NCI-H345 (cell line): ENCODE measurements at regions not wholly inside any gene's neighbourhood (a gene's known extent, or its start where the extent isn't known, plus 50 kb on each side); places are given as distances from the start of the nearest gene placed in this dataset.
"Not testable (repeated sequence)": the region's sequence is repeated elsewhere in the genome, so short reads cannot be mapped to it uniquely, and the experiment has no call there.

Experiments
- DNase-seq: peaks from one replicate; lab custom pipeline; 2025; lab: John Stamatoyannopoulos, UW

DNA sequence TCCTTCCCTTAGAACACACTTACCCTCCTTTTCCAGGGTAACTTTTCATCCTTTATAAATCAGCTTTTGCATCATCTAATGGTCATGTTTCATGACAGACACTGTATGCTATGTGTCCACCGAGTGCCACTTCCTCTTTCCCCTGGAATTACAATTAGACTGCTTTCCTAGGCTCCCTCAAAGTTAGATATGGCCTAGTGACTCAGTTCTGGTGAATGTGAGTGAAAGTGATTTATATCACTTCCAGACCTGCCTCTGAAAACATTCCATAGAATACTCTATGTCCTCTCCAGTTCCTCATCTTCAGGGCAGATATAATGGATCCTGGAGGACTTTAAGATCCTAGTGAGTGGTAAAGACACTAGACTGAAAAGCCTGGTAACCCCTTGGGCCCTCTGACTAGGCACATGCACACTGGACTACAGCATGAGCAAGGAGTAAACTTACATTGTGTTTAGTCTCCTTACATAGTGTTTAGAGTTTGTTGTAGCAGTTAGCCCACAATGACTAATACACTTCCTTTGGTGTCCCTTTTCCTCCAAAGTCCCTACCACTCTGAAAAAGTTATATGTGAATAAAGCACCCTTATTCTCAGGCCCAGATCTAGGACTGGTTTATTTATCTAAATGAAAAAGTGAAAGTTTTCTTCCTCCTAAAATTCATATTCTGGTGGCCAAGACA lies 59.3 kb downstream of the GPR88 start:
- no peak for DNase-seq

DNA sequence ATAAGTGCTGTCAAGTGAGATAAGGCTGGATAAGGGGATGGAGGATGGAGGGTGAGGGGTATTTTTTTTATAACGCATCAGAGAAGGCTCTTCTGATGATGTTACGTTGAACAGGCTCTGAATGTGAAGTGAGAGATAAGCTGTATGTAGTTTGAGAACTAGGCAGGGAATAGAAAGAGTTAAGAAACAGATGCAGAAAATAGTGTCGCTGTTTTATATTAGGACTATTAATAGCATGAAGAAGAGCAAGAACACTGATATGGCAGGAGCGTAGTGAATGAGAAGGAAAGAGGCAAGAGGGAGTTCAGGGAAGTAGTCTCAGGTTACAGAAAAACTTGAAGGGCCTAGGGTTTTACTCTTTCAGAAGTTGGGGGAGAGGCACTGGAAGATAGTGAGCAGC lies 59.8 kb downstream of the GPR88 start:
- DNase-seq = no peak

DNA sequence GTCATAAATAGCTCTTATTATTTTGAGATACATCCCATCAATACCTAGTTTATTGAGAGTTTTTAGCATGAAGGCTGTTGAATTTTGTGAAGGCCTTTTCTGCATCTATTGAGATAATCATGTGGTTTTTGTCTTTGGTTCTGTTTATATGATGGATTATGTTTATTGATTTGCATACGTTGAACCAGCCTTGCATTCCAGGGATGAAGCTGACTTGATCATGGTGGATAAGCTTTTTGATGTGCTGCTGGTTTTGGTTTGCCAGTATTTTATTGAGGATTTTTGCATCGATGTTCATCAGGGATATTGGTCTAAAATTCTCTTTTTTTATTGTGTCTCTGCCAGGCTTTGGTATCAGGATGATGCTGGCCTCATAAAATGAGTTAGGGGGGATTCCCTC lies 62.4 kb downstream of the GPR88 start:
- DNase-seq = not testable (repeated sequence)

DNA sequence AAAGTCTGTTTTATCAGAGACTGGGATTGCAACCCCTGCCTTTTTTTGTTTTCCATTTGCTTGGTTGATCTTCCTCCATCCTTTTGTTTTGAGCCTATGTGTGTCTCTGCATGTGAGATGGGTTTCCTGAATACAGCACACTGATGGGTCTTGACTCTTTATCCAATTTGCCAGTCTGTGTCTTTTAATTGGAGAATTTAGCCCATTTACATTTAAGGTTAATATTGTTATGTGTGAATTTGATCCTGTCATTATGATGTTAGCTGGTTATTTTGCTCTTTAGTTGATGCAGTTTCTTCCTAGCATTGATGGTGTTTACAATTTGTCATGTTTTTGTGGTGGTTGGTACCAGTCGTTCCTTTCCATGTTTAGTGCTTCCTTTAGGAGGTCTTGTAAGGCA lies 64.1 kb downstream of the GPR88 start:
- DNase-seq = not testable (repeated sequence)

DNA sequence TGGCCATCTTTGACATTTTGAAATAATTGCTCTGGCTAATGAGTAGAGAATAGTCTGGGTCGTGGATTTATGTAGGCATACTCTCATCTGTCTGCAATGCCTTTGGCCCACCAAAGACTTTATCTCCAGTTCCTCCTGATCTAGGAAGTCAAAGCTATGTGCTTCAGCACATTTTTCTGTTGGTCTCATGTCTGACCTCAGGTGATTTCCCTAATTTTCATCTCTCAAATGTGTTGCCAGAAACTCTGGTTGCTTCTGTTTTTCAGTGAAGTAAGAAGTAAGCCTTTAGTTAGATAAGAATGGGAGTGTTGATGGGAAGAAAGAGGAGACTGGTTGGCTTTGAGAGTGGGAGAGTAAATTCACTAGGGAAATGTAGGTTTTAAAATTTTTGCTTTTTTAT lies 66.4 kb downstream of the GPR88 start:
- DNase-seq = no peak

DNA sequence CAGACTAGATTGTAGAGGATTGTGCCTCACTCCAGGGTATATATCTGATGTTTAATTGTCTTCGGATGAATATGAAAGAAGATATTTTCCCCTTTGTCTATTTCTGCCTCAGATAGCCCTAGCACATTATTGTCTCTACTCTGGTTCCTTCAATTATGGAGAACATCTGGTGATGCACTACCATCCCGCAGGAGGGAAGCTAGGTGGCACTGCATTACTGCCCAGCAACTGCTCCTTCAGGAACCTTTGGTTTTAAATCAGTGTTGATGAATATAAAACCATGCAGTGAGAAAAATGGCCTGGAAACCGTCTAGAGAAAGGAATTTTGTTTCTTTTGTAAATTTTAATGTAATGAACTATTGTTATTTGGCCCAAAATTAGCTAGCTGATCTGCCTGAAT lies 68.5 kb downstream of the GPR88 start:
- DNase-seq = peak; percentile 13

DNA sequence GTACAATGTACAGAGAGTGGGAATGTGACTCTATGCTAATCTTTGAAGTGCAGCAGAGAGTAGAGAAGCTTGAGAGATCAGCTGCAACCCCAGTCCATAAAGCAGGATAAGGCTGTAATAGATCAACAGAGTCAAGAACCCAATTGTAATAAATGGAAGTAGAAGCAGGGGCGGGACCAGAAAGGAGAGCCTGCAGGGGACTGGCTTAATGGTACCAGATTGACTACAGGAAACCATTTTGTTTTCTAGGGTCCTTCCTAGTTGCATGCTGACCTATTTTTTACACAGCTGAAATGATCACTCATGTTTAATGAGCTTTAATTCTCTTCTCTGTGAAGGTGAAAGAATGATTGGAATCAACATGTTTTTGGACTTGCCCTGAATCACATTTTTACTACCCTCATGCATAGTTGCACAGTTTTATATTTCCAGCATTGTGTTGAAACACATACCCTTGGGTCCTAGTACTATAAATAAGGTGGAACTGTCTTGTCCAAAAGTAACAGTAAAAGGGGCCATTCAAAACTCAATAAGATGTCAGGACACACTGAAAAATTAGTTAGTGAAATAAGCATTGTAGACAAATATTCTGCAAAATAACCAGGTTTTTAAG lies 69.8 kb downstream of the GPR88 start:
- no peak for DNase-seq

DNA sequence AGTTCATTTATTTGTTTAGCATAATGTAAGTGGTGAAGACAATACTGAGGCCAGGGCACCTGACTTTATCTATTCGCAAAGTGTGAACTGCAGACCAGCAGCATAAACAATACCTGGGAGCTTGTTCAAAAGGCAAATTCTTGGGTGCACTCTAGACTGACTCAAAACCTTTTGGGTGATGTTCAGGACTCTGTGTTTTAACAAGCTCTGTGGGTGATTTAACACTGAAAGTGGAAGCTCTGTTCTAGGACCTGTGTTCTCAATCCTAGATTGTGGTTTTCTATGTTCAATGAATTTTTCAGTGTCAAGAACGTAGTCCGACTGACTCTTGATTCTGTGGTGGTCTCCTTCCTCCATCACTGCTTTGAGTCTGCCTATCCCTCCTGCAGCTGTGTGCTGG lies 71.9 kb downstream of the GPR88 start:
- no peak for DNase-seq

DNA sequence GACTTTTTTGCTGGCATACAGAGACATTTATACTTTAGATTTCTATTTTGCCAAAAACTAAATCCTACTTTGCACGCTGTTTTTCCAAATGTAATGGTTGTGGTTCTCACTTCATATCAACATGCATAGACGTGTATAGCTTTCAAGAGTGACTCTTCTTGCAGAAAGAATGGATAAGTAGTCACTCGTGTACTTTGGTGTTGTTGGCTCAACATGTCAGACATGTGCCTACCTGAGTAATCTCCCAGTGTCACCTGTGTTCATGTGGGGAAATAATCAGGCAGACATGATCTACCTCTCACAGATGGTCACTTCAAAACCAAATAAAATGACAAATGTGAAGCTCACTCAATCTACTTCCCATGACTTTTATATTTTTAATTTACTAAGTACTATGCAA lies 73.1 kb downstream of the GPR88 start:
- no peak for DNase-seq

DNA sequence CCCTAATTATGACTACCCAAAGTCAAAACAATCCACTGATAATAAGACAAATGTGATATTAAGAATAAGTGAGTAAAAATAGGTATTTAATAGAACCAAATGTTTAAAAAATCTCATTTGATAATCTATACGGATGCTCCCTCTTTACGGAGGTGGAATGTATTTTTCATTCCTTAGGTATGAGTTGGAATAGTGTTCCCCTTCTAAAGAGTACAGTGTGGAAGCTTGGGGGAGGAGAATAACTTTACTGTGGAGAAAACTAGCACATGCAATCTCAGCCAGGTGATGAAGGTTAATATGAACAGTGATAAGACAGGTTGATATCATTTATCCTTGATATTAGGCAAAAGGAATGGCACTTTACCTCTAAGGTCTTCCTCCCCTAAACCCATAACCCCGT lies 74.6 kb downstream of the GPR88 start:
- no peak for DNase-seq

DNA sequence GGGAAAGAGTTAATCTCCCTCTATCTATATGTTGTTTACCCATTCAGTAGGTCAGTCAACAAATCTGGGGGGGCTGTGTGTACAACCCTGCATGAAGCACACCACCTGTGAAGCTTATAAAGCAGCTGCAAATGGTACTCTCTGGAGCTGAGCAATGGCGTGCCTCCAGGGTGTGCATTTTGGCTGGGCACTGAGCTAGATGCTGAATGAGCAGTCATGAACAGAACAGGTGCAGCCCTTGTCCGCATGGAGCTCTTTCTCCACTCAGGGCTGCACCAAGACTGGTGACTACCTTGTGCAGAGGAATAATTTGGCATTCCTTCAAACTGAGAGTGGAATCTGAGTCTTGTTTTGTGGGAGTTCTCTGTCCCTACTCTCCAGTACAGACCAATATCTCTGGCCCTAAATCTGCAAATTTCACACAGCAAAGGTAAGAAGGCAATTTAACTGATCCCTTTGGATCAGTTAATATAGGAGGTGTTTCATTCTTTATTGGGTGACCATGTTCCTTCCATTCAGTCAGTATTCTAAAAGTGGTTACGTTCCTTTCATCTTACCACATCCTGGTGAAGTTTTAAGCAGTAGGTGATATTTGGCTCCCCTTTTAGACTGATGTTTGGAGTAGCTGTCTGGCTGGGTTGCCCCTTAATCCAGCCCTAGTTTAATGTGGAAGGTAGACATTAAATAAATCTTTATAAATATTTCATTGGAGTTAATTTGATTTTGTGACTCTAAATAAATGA lies 76.0 kb downstream of the GPR88 start:
- DNase-seq = no peak

DNA sequence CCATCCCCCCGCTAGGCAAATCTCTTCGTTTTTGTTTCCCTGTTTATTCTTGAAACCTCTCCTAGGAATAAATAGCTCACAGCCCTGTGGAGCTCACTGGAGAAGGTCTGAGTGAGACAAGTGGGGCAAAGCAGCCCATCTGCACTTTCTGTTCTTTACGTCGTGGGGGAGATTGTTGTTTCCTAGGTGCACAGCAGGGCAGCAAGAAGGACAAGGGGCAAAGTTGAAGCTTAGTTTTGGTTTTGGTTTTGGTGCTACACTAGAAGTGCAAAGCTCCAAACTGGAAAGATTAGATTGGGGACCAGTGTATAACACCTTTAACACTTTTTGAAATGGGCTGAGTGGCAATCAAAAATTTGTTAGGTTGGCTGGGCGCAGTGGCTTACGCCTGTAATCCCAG lies 76.6 kb downstream of the GPR88 start:
- no peak for DNase-seq

DNA sequence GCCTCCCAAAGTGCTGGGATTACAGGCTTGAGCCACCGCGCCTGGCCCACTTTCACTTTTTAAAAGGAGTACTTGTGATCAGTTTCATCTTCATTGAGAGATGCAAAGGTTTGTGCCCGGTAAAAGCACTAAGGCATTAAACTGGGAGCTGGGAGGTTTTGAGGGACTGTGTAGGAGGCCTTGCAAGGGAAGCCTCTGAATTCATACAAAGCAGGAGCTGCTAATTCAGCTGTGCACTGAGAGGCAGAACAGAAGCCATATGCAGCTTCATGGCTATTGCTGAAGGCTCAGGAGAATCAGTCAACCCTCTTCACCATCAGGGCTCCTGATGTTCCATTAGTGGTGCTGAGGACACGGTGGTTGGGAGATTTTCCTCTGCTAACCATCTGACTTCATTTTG lies 77.7 kb downstream of the GPR88 start:
- no peak for DNase-seq

DNA sequence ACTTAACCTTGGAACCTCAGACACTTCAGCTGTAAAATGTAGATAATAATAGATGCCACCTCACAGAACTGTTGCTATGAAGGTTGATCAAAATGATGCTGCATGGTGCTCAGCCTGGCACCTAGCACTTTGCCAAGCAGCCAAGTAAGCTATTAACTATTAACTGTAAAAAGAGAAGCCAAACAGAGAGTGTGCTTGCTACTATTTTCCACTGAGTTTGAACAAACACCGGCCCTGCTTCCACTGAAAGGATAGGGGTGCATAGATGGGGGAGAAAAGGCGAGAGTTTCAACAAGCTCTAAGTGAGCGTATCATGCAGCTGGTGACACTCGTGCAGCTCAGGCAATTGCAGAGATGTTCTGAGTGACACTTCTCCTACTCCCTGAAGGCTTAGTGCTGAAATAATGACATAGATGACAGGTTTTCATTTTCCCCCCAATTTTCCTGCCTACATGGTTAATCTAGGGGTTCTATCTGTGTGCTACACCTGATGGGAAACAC lies 78.2 kb downstream of the GPR88 start:
- DNase-seq = no peak

DNA sequence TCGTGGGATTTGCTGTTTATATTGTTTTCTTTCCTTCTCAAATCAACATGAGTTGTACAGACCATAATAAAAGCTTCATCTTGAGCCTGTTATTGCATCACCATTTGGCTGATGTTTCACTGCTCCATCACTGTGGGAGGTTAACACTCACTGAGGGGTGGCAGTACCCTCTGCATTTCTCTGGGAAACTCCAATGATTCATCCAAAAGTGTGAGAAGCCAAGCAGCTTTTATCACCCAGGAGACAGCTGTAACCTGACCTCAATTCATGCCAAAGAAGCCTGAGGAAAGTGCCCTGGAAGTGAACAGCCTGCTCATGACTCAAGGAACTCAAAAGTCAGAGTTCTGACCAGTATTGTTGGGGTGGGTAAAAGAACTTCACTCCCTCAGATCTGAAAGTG lies 84.1 kb downstream of the GPR88 start:
- DNase-seq = no peak

DNA sequence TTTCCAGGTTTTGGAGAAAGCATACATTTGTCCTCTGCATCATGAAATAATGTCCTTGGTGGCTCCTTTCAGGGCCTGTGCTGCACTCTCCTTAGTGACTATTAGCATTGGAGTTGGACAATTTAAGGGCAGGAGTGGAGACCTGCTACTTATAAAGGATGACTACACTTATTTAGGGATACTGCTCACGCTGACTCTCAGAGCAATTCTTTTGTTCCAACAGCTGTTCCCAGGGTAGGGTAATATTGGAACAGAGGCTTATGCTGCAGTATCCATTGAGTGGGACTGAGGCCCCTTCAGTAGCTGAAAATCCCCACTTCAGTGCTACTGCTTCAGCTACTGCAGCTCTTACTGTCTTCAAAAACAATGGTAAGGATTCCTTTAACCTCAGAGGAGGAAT lies 84.6 kb downstream of the GPR88 start:
- no peak for DNase-seq

DNA sequence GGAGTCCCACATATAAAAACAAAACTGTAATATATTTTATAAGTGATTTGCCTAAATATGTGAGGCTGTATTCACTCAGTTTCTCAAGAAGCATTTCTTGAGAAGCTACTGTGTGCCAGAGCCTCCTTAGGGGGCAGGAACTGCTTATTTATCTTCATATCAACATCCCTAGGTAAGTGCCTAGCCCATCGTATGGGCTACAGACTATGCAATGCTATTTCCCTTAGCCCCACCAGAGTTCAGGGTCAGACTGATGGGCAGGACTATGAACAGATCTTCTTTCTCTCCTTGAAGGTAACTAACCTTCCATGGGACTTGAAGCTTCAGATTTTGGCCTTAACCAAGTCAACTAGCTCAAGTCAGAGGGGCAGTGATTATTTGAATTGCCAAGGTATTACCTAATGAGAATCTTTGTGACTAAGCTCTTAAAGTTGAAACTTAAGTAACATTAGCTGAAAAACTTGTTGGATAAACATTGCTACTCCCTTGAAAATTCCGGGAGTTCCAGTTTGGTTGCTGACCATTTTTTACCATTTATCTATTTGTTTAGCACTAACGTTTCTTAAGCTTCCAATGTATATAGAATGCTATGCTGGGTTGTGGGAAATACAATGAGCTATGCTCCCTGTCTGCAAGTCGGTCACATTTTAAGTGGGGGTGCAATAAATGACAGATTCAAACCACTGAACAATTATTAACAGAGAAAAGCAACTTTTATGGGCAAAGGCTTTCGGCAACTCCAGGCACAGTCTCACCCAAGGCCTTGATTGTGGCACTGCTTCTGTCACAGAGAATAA lies 85.2 kb downstream of the GPR88 start:
- no peak for DNase-seq

DNA sequence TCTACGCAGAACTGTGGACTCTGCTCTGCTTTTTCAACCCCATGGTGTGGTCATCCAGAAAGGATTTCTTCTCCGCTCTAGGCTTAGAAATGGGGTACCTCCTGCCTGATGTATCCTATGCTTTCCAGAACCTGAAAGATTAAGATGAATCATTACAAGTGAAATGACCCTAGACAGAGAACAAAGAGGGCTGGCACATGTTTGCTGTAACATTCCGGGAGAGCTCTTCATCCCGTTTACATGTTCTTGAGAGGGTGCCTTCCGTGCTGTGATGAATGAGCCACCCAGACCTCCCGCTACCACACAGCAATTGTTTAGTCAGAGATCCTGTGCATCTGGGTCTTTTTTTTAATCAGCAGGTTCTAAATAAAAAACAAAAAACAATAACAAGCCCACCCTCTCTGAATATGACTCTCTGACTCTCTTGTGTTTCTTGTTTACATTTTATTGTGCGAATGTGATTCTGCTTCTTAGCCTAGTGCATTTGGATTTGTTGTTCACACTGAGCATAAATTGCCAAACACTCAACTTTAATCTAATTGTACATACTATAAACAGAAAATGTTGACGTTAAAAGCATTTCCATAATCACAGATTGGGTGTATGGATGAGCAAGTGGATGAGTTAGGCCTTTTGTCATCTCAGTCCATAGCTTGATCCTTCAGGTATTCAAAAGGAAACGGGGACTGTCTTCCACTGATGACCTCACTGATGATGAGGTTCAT lies 87.1 kb downstream of the GPR88 start:
- DNase-seq = peak; percentile 78

DNA sequence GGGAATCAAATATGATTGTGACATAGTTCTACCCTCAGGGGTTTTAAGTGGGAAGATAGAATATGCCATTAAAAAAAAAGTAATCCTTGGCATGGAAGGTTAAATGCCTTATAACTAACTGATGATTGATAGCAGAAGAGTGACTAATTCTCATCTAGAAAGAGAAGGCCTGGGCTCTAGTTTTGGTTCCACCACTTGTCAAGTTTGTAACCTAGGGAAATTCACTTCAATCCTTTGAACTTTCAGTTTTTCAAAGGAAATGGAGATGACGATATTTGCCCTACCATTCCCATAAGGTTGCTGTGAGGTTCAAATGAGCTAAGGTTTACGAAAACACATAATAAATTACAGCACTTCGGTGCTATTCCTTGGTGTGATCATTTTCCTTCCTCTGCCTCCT lies 88.5 kb downstream of the GPR88 start:
- DNase-seq = no peak

DNA sequence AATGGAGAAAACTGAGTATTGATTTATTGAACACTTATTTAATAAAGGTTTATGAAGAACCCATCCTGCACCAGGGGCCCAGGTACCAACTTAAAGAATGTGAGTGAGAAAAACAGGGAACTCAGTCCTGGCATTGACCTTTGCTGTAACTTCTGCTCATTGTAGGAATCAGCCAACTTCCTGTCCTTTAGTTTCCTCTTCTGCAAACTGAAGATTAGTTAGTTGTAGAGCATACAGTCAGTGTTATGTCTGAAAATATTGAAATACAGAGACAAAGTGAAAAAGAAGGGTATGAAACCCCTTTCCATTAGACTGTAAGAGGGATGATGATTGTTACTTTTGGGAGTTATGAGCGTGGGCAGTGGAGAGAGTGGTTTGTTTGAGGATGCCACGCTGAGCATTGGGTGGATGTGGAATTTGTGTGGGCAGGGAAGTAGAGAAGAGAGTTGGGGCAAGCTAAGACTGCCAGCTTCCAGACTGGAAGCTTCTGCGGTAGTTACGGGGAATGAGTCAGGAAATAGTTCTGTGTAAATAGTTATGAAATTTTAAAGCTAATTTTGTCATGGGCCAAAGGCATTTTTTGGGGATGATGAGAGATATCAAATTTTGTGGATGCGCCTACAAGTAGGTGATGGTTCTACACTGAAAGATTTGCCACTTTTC lies 89.2 kb downstream of the GPR88 start:
- no peak for DNase-seq

DNA sequence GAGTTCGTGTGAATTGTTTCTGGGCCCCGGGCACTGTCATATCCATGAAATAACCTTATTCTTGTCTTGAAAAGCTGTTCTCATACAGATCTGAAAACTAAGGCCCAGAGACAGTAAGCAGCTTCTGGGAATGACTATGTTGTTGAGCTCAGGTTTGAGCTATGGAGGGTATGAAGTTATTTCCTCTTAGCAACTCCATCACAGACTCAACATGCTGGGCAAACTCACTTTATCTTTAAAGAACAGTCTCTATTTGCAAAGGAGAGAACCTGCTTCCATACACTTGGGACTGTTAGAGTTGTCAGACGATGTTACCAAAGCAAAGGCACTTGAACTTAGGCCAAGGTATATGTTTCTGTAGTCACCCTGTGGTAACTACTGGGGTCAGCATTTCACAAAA lies 90.0 kb downstream of the GPR88 start:
- no peak for DNase-seq
